Heart left ventricle (tissue), 16 donors: ENCODE measurements at regions not wholly inside any gene's neighbourhood (a gene's known extent, or its start where the extent isn't known, plus 50 kb on each side); places are given as distances from the start of the nearest gene placed in this dataset.

Source experiments
- ATAC-seq, 4 donors: fragments of 200-7000 bp; cut with Tn5 transposase; one replicate each; pipeline ENCODE4 v1.9.1; 2020 to 2022; ENCODE audit warnings: moderate library complexity in 4 of 4, mild to moderate bottlenecking in 3 of 4, moderate number of reproducible peaks in 1 of 4
- DNase-seq, 5 donors: peaks; one replicate each; pipeline ENCODE4 v3.0.0-alpha.2; 2020
- H3K27ac ChIP-seq, 12 donors: fragments of 200-600 bp; sonication (generic) in 4 of 12; one replicate each; pipeline versions ENCODE4 v1.5.0 to v1.8.0; 2016 to 2022; ENCODE audit warnings: mild to moderate bottlenecking in 2 of 12
- H3K27me3 ChIP-seq, 9 donors: fragments of 200-600 bp; sonication (generic) in 2 of 9; one replicate each; pipeline versions ENCODE4 v1.5.1 to v1.8.0; 2016 to 2022; ENCODE audit warnings: mild to moderate bottlenecking in 3 of 9
- H3K36me3 ChIP-seq, 9 donors: fragments of 200-600 bp; sonication (generic) in 2 of 9; one replicate each; pipeline versions ENCODE4 v1.5.0 to v1.8.0; 2018 to 2022; ENCODE audit warnings: mild to moderate bottlenecking in 2 of 9
- H3K4me1 ChIP-seq, 12 donors: fragments of 200-600 bp; sonication (generic) in 4 of 12; one replicate each; pipeline versions ENCODE4 v1.5.0 to v1.8.0; 2016 to 2022; ENCODE audit warnings: mild to moderate bottlenecking in 3 of 12
- H3K4me3 ChIP-seq, 12 donors: fragments of 200-600 bp; sonication (generic) in 4 of 12; one replicate each; pipeline versions ENCODE4 v1.5.0 to v1.8.0; 2017 to 2022; ENCODE audit warnings: mild to moderate bottlenecking in 9 of 12, moderate library complexity in 4 of 12
- H3K9me3 ChIP-seq, 12 donors: fragments of 200-600 bp; sonication (generic) in 4 of 12; one replicate each; pipeline versions ENCODE4 v1.5.0 to v1.8.0; 2016 to 2022; ENCODE audit warnings: mild to moderate bottlenecking in 1 of 12
- POLR2A ChIP-seq, 2 donors: fragments of 450-650 bp; IDR thresholded peaks; one replicate each; pipeline ENCODE4 v1.6.1; 2017; ENCODE audit warnings: antibody characterized with exemption in 2 of 2, mild to moderate bottlenecking in 2 of 2, moderate library complexity in 2 of 2
- WGBS, 4 donors: extraction: QIAGEN DNeasy Blood & Tissue Kit in 2 of 4; methylation state at CpG; one replicate each; pipeline versions ENCODE4 v1.1.5 to v1.1.7; 2013 to 2018; 5-methylcytosine and 5-hydroxymethylcytosine counted together
- intact Hi-C, 10 donors: fragments of 100-400 bp; cut with DNase I; formaldehyde crosslinking; loops; one replicate each; pipeline versions ENCODE4 v1.11.1 to v1.14.2; 2022
- TF ChIP-seq, protein P1 (sequence below), 12 donors: fragments of 200-600 bp; sonication (generic) in 4 of 12; IDR thresholded peaks; one replicate each; pipeline versions ENCODE4 v1.5.0 to v1.8.0; 2018 to 2022; ENCODE audit warnings: antibody characterized with exemption in 12 of 12, mild to moderate bottlenecking in 5 of 12
- donor health status: ischemic (EF 13 %, LVEDD 7.1; RV severe dilation, severe dysfunction).
- donor health status: healthy with polysubstance abuse.
- donor health status: DM: no; HTN: yes; CAD: no.
- donor health status: DM: no; HTN: no; CAD: no.
- donor health status: ischemic (EF 25% LVEDD 6.9; RV normal size, moderate dysfunction).
- donor health status: ischemic (EF 25% LVEDD 5.7; RV mildly dilated, moderate dysfunction).
- donor health status: healthy.
- donor health status: DM: yes; HTN: yes; CAD: no.
- donor health status: ischemic (EF 35%, LVEDD 5.7; RV mildly dilated, moderate dysfunction).
- donor health status: nonischemic (EF 11% LVEDD 7.7; RV severe dilation, severe dysfunction).
- donor health status: DM: yes; HTN: yes; CAD: no.
- donor health status: PGD.
- donor health status: ischemic (EF 29% LVEDD 5.4; RV normal size, mild dysfunction).
- donor health status: nonischemic (EF 23%, LVEDD 6.1; RV moderate dilation, normal function).

- no peaks in the 10 kb centered on the region for H3K27me3 ChIP-seq
- 80 to 95% (median 89%) methylated on average over 2 of the region's 2 CpGs for WGBS, 4 donors
These were observed 304.7 kb upstream of the KLF4 start for GRCh38 chr9:107794259-107794658.

GRCh38 chr9:107793541-107793940 is 304.0 kb upstream of the KLF4 start:
- DNase-seq = no peak
- no peaks in the 10 kb centered on the region for H3K9me3 ChIP-seq
- no peak overlapping the region for H3K4me3 ChIP-seq
- intact Hi-C loops = no loop called here
- H3K27ac ChIP-seq = no peak overlapping the region
- H3K4me1 ChIP-seq = peaks cover 0 to 3% (median 0%) of the 10 kb centered on the region in 12 donors
- H3K36me3 ChIP-seq = no peaks in the 10 kb centered on the region
- ATAC-seq = no peak
- WGBS, 4 donors = 82 to 92% (median 87%) methylated on average over 1 of the region's 1 CpG
- TF ChIP-seq POLR2A (IDR thresholded peaks at IDR 0.05) = no peak
- TF ChIP-seq, protein P1, sequence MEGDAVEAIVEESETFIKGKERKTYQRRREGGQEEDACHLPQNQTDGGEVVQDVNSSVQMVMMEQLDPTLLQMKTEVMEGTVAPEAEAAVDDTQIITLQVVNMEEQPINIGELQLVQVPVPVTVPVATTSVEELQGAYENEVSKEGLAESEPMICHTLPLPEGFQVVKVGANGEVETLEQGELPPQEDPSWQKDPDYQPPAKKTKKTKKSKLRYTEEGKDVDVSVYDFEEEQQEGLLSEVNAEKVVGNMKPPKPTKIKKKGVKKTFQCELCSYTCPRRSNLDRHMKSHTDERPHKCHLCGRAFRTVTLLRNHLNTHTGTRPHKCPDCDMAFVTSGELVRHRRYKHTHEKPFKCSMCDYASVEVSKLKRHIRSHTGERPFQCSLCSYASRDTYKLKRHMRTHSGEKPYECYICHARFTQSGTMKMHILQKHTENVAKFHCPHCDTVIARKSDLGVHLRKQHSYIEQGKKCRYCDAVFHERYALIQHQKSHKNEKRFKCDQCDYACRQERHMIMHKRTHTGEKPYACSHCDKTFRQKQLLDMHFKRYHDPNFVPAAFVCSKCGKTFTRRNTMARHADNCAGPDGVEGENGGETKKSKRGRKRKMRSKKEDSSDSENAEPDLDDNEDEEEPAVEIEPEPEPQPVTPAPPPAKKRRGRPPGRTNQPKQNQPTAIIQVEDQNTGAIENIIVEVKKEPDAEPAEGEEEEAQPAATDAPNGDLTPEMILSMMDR (IDR thresholded peaks at IDR 0.05) = no peak
- no peaks in the 10 kb centered on the region for H3K27me3 ChIP-seq

More at GRCh38 chr9:107794259-107794658, 304.7 kb upstream of the KLF4 start:
- H3K36me3 ChIP-seq = no peaks in the 10 kb centered on the region
- H3K4me1 ChIP-seq = peaks cover 0 to 3% (median 0%) of the 10 kb centered on the region in 12 donors
- ATAC-seq (no peak), DNase-seq (no peak)
- intact Hi-C loops = no loop called here
- H3K27ac ChIP-seq = no peak overlapping the region
- H3K9me3 ChIP-seq = no peaks in the 10 kb centered on the region
- TF ChIP-seq, protein P1 (IDR thresholded peaks at IDR 0.05) = no peak
- TF ChIP-seq POLR2A (IDR thresholded peaks at IDR 0.05) = no peak
- H3K4me3 ChIP-seq = no peak overlapping the region

DNA sequence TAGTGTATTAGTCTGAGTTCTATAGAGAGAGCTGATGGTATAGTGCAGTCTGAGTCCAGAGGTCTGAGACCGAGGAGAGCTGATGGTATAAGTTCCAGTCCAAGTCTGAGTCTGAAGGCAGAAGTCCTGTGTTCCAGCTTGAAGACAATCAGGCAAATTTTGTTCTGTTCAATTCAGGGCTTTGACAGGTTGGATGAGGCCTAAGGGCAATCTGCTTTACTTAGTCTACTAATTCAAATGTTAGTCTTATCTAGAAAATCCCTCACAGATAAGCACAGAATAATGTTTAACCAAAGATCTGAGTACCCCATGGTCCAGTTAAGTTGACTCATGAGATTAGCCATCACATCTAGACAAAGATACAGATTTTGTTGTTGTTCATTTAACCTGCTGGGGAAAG is 303.0 kb upstream of the KLF4 start:
- Histone ChIP-seq H3K4me1 (peaks cover 0 to 3% (median 0%) of the 10 kb centered on the region in 12 donors), H3K27me3 (no peaks in the 10 kb centered on the region), H3K36me3 (no peaks in the 10 kb centered on the region), H3K9me3 (no peaks in the 10 kb centered on the region), H3K27ac (no peak overlapping the region), H3K4me3 (no peak overlapping the region)
- ATAC-seq (no peak), DNase-seq (no peak)
- intact Hi-C loops = no loop called here
- 80 to 91% (median 88%) methylated on average over 1 of the region's 1 CpG for WGBS, 4 donors
- no peak for TF ChIP-seq POLR2A (IDR thresholded peaks at IDR 0.05)
- TF ChIP-seq, protein P1 (IDR thresholded peaks at IDR 0.05) = no peak

DNA sequence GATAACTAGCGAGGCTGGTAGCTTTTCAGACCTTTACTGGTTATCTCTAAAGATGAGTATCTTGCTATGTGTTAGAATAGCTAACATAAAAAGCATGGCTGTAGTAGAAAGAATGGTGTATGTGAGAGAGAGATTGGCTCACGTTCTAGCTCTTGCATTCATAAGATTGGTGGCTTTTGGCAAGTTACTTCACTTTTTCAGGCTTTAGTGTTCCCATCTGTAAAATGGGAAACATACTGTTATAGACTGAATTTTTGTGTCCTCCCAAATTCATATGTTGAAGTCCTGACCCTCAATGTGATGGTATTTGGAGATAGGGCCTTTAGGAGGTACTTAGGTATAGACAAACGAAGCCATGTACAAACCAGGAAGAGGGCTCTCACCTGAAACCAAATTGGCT is 302.4 kb upstream of the KLF4 start:
- H3K36me3 ChIP-seq = no peaks in the 10 kb centered on the region
- WGBS, 4 donors = 73 to 91% (median 84%) methylated on average over 3 of the region's 3 CpGs
- intact Hi-C loops = no loop called here
- no peak overlapping the region for H3K4me3 ChIP-seq
- H3K4me1 ChIP-seq = peaks cover 0 to 3% (median 0%) of the 10 kb centered on the region in 12 donors
- no peaks in the 10 kb centered on the region for H3K27me3 ChIP-seq
- TF ChIP-seq POLR2A (IDR thresholded peaks at IDR 0.05) = no peak
- TF ChIP-seq, protein P1 (IDR thresholded peaks at IDR 0.05) = no peak
- DNase-seq (no peak), ATAC-seq (no peak)
- no peaks in the 10 kb centered on the region for H3K9me3 ChIP-seq
- H3K27ac ChIP-seq = no peak overlapping the region
